GM23338 (cell line): ENCODE measurements at regions not wholly inside any gene's neighbourhood (a gene's known extent, or its start where the extent isn't known, plus 50 kb on each side); places are given as distances from the start of the nearest gene placed in this dataset.

Source experiments
- ATAC-seq: fragments of 200-7000 bp; cut with Tn5 transposase; 3 replicates; pipeline ENCODE4 v1.9.1; 2020
- DNase-seq: peaks from one replicate; pipeline ENCODE4 v3.0.0-alpha.2; 2015; ENCODE audit warnings: low spot score
- H2AFZ ChIP-seq: fragments of 200-600 bp; sonication (generic); 2 replicates; pipeline ENCODE4 v1.8.0; 2016; ENCODE audit warnings: antibody characterized with exemption, mild to moderate bottlenecking, moderate library complexity
- H3F3A ChIP-seq: fragments of 200-600 bp; sonication (generic); replicated peaks from 2 replicates; pipeline ENCODE4 v1.8.0; 2017; ENCODE audit warnings: antibody characterized with exemption, mixed run types, low read depth
- H3K27ac ChIP-seq: fragments of 200-600 bp; sonication (generic); 2 replicates; pipeline ENCODE4 v1.6.1; 2016; ENCODE audit warnings: low read depth
- H3K27me3 ChIP-seq: fragments of 200-600 bp; sonication (generic); 2 replicates; pipeline ENCODE4 v1.8.0; 2016; ENCODE audit warnings: mild to moderate bottlenecking, mixed run types, moderate library complexity; ENCODE audit not compliant: insufficient read depth
- H3K36me3 ChIP-seq: fragments of 200-600 bp; sonication (generic); 2 replicates; pipeline ENCODE4 v1.8.0; 2016; ENCODE audit warnings: mild to moderate bottlenecking; ENCODE audit not compliant: insufficient read depth
- H3K4me1 ChIP-seq: fragments of 200-600 bp; sonication (generic); 2 replicates; pipeline ENCODE4 v1.8.0; 2016; ENCODE audit warnings: mild to moderate bottlenecking, moderate library complexity; ENCODE audit not compliant: insufficient read depth
- H3K4me2 ChIP-seq: fragments of 200-600 bp; sonication (generic); 2 replicates; pipeline ENCODE4 v1.7.1; 2017; ENCODE audit warnings: mixed run types
- H3K4me3 ChIP-seq: fragments of 200-600 bp; sonication (generic); 2 replicates; pipeline ENCODE4 v1.6.1; 2016; ENCODE audit warnings: mixed run types
- H3K79me2 ChIP-seq: fragments of 200-600 bp; sonication (generic); replicated peaks from 2 replicates; pipeline ENCODE4 v1.8.0; 2017; ENCODE audit warnings: mild to moderate bottlenecking; ENCODE audit not compliant: insufficient read depth
- H3K9me2 ChIP-seq: fragments of 200-600 bp; sonication (generic); 2 replicates; pipeline ENCODE4 v1.8.0; 2017; ENCODE audit not compliant: insufficient read depth
- H4K20me1 ChIP-seq: fragments of 200-600 bp; sonication (generic); replicated peaks from 2 replicates; pipeline ENCODE4 v1.8.0; 2017; ENCODE audit warnings: mild to moderate bottlenecking; ENCODE audit not compliant: insufficient read depth
- H3K27ac Mint-ChIP-seq: 2 replicates; pipeline ENCODE4 v1.8.0; 2020; ENCODE audit warnings: inconsistent platforms, mild to moderate bottlenecking, moderate library complexity, mixed read lengths
- H3K27me3 Mint-ChIP-seq: 3 replicates; pipeline ENCODE4 v1.8.0; 2022; ENCODE audit warnings: low read depth, mild to moderate bottlenecking, moderate library complexity, mixed read lengths, inconsistent platforms; ENCODE audit not compliant: insufficient read depth, poor library complexity
- H3K36me3 Mint-ChIP-seq: 3 replicates; pipeline ENCODE4 v1.8.0; 2021; ENCODE audit warnings: low read depth, mild to moderate bottlenecking, inconsistent platforms, moderate library complexity, mixed read lengths
- H3K4me1 Mint-ChIP-seq: 3 replicates; pipeline ENCODE4 v1.8.0; 2020; ENCODE audit warnings: mild to moderate bottlenecking, inconsistent platforms, mixed read lengths
- H3K4me3 Mint-ChIP-seq: 3 replicates; pipeline ENCODE4 v1.8.0; 2021; ENCODE audit warnings: moderate library complexity, mild to moderate bottlenecking, inconsistent platforms, mixed read lengths
- H3K9me3 Mint-ChIP-seq: 3 replicates; pipeline ENCODE4 v1.8.0; 2020; ENCODE audit warnings: moderate library complexity, mild to moderate bottlenecking, inconsistent platforms, mixed read lengths
- CREB1 ChIP-seq: fragments of 250-450 bp; sonication (Bioruptor Pico); IDR thresholded peaks from 2 replicates; pipeline ENCODE4 v1.5.0; 2020; ENCODE audit warnings: low read depth, mild to moderate bottlenecking, moderate library complexity
- CTCF ChIP-seq, 2 experiments: fragments of 200-600 bp in 1 of 2; sonication (generic) in 1 of 2; conservative IDR thresholded peaks; 2 replicates each; pipeline versions ENCODE4 v1.5.1 to v1.6.1; 2016 to 2017; ENCODE audit warnings: antibody characterized with exemption in 2 of 2, low read depth in 2 of 2, mild to moderate bottlenecking in 2 of 2, moderate library complexity in 1 of 2
- ETS1 ChIP-seq: IDR thresholded peaks from 2 replicates; pipeline ENCODE4 v1.6.1; 2016; ENCODE audit warnings: antibody characterized with exemption
- EZH2 ChIP-seq: fragments of 200-600 bp; sonication (generic); IDR thresholded peaks from one replicate; pipeline ENCODE4 v1.8.0; 2017; ENCODE audit warnings: antibody characterized with exemption, mild to moderate bottlenecking, low read depth; ENCODE audit not compliant: unreplicated experiment
- EZH2phosphoT487 ChIP-seq: fragments of 200-600 bp; sonication (generic); IDR thresholded peaks from one replicate; pipeline ENCODE4 v1.8.1; 2018; ENCODE audit warnings: antibody characterized with exemption; ENCODE audit not compliant: unreplicated experiment
- JUNB ChIP-seq: IDR thresholded peaks from one replicate; pipeline ENCODE4 v1.6.1; 2016; ENCODE audit warnings: antibody characterized with exemption; ENCODE audit not compliant: unreplicated experiment
- NANOG ChIP-seq: IDR thresholded peaks from 2 replicates; pipeline ENCODE4 v1.6.1; 2016; ENCODE audit warnings: antibody characterized with exemption, borderline replicate concordance
- POLR2AphosphoS5 ChIP-seq: IDR thresholded peaks from 2 replicates; pipeline ENCODE4 v1.6.1; 2016; ENCODE audit warnings: antibody characterized with exemption, low read depth
- REST ChIP-seq: IDR thresholded peaks from one replicate; pipeline ENCODE4 v1.6.1; 2018; ENCODE audit warnings: antibody characterized with exemption; ENCODE audit not compliant: unreplicated experiment
- STAT1 ChIP-seq: IDR thresholded peaks from one replicate; pipeline ENCODE4 v1.6.1; 2016; ENCODE audit warnings: antibody characterized with exemption; ENCODE audit not compliant: unreplicated experiment
- ZNF331 ChIP-seq: fragments of 250-450 bp; sonication (Bioruptor Pico); IDR thresholded peaks from 2 replicates; pipeline ENCODE4 v1.5.0; 2020; ENCODE audit warnings: low read depth, mild to moderate bottlenecking, moderate library complexity
- TF ChIP-seq, protein P1 (sequence below): fragments of 250-450 bp; sonication (Bioruptor Pico); IDR thresholded peaks from 2 replicates; pipeline ENCODE4 v1.5.0; 2020; ENCODE audit warnings: mild to moderate bottlenecking, moderate library complexity

GRCh38 chr14:36227344-36227743, 50.8 kb upstream of the PTCSC3 start:
- Mint-ChIP-seq H3K9me3 (no peaks in the 10 kb centered on the region), H3K27ac (no peak overlapping the region), H3K4me1 (peaks cover 21% of the 10 kb centered on the region), H3K4me3 (no peak overlapping the region), H3K27me3 (no peaks in the 10 kb centered on the region), H3K36me3 (no peaks in the 10 kb centered on the region)
- Histone ChIP-seq H3K9me2 (peaks cover 7% of the 10 kb centered on the region; the same call in 1 of the 2 replicates), H3F3A (no peaks in the 10 kb centered on the region), H3K4me3 (no peak overlapping the region), H3K4me2 (no peak overlapping the region), H3K79me2 (no peaks in the 10 kb centered on the region), H4K20me1 (no peaks in the 10 kb centered on the region), H3K27ac (no peak overlapping the region), H3K27me3 (no peaks in the 10 kb centered on the region), H3K4me1 (peaks cover 4% of the 10 kb centered on the region; the same call in 1 of the 2 replicates), H3K36me3 (no peaks in the 10 kb centered on the region), H2AFZ (no peak overlapping the region)
- TF ChIP-seq EZH2phosphoT487: no peak
- TF ChIP-seq EZH2: no peak
- no peak for TF ChIP-seq REST
- no peak for TF ChIP-seq POLR2AphosphoS5
- no peak for TF ChIP-seq JUNB
- no peak for TF ChIP-seq ZNF331 (CRISPR knock-in tag)
- TF ChIP-seq ETS1: no peak
- no peak for TF ChIP-seq STAT1
- TF ChIP-seq NANOG: no peak
- no peak for TF ChIP-seq CREB1
- TF ChIP-seq CTCF (conservative IDR thresholded peaks at IDR 0.05; ENCODE audit: low read depth in 2 of 2): no peak
- TF ChIP-seq, protein P1, sequence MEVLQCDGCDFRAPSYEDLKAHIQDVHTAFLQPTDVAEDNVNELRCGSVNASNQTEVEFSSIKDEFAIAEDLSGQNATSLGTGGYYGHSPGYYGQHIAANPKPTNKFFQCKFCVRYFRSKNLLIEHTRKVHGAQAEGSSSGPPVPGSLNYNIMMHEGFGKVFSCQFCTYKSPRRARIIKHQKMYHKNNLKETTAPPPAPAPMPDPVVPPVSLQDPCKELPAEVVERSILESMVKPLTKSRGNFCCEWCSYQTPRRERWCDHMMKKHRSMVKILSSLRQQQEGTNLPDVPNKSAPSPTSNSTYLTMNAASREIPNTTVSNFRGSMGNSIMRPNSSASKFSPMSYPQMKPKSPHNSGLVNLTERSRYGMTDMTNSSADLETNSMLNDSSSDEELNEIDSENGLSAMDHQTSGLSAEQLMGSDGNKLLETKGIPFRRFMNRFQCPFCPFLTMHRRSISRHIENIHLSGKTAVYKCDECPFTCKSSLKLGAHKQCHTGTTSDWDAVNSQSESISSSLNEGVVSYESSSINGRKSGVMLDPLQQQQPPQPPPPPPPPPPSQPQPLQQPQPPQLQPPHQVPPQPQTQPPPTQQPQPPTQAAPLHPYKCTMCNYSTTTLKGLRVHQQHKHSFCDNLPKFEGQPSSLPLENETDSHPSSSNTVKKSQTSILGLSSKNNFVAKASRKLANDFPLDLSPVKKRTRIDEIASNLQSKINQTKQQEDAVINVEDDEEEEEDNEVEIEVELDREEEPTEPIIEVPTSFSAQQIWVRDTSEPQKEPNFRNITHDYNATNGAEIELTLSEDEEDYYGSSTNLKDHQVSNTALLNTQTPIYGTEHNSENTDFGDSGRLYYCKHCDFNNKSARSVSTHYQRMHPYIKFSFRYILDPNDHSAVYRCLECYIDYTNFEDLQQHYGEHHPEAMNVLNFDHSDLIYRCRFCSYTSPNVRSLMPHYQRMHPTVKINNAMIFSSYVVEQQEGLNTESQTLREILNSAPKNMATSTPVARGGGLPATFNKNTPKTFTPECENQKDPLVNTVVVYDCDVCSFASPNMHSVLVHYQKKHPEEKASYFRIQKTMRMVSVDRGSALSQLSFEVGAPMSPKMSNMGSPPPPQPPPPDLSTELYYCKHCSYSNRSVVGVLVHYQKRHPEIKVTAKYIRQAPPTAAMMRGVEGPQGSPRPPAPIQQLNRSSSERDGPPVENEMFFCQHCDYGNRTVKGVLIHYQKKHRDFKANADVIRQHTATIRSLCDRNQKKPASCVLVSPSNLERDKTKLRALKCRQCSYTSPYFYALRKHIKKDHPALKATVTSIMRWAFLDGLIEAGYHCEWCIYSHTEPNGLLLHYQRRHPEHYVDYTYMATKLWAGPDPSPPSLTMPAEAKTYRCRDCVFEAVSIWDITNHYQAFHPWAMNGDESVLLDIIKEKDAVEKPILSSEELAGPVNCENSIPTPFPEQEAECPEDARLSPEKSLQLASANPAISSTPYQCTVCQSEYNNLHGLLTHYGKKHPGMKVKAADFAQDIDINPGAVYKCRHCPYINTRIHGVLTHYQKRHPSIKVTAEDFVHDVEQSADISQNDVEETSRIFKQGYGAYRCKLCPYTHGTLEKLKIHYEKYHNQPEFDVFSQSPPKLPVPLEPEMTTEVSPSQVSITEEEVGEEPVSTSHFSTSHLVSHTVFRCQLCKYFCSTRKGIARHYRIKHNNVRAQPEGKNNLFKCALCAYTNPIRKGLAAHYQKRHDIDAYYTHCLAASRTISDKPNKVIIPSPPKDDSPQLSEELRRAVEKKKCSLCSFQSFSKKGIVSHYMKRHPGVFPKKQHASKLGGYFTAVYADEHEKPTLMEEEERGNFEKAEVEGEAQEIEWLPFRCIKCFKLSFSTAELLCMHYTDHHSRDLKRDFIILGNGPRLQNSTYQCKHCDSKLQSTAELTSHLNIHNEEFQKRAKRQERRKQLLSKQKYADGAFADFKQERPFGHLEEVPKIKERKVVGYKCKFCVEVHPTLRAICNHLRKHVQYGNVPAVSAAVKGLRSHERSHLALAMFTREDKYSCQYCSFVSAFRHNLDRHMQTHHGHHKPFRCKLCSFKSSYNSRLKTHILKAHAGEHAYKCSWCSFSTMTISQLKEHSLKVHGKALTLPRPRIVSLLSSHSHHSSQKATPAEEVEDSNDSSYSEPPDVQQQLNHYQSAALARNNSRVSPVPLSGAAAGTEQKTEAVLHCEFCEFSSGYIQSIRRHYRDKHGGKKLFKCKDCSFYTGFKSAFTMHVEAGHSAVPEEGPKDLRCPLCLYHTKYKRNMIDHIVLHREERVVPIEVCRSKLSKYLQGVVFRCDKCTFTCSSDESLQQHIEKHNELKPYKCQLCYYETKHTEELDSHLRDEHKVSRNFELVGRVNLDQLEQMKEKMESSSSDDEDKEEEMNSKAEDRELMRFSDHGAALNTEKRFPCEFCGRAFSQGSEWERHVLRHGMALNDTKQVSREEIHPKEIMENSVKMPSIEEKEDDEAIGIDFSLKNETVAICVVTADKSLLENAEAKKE (CRISPR knock-in tag): no peak
- ATAC-seq (no peak), DNase-seq (no peak)
